Activated CD4-positive, alpha-beta T cell treated with anti-CD3 and anti-CD28 coated beads for 24 hours (primary cell): ENCODE measurements at regions not wholly inside any gene's neighbourhood (a gene's known extent, or its start where the extent isn't known, plus 50 kb on each side); places are given as distances from the start of the nearest gene placed in this dataset.
"Not testable (repeated sequence)": the region's sequence is repeated elsewhere in the genome, so short reads cannot be mapped to it uniquely, and the experiment has no call there.

Experiments
- DNase-seq, 2 donors: peaks; one replicate each; pipeline ENCODE4 v3.0.0-alpha.2; 2020; ENCODE audit warnings: low read depth in 2 of 2

- DNase-seq: no peak
These were observed 638.8 kb upstream of the NOVA1 start for GRCh38 chr14:27236601-27237000.

GRCh38 chr14:27242874-27243273, 645.0 kb upstream of the NOVA1 start:
- DNase-seq: no peak

GRCh38 chr14:27243365-27243764, 645.5 kb upstream of the NOVA1 start:
- DNase-seq: no peak

GRCh38 chr14:27245947-27246346, 648.1 kb upstream of the NOVA1 start:
- DNase-seq: no peak

GRCh38 chr14:27253966-27254365, 656.1 kb upstream of the NOVA1 start:
- no peak for DNase-seq

- no peak for DNase-seq
These were observed 659.0 kb upstream of the NOVA1 start for GRCh38 chr14:27256805-27257204.

- DNase-seq: no peak
These were observed 670.0 kb upstream of the NOVA1 start for GRCh38 chr14:27267876-27268275.

- DNase-seq: no peak
These were observed 672.9 kb upstream of the NOVA1 start for GRCh38 chr14:27270716-27271115.

GRCh38 chr14:27278341-27278740, 680.5 kb upstream of the NOVA1 start:
- DNase-seq: no peak

GRCh38 chr14:27305441-27305945, 707.7 kb upstream of the NOVA1 start:
- no peak for DNase-seq

GRCh38 chr14:27312730-27313129, 714.9 kb upstream of the NOVA1 start:
- DNase-seq: not testable (repeated sequence)

GRCh38 chr14:27314231-27314630, 716.4 kb upstream of the NOVA1 start:
- no peak for DNase-seq

GRCh38 chr14:27315477-27315876, 717.6 kb upstream of the NOVA1 start:
- no peak for DNase-seq

GRCh38 chr14:27315947-27316346, 718.1 kb upstream of the NOVA1 start:
- no peak for DNase-seq

GRCh38 chr14:27318774-27319420, 721.1 kb upstream of the NOVA1 start:
- no peak for DNase-seq

- no peak for DNase-seq
These were observed 722.4 kb upstream of the NOVA1 start for GRCh38 chr14:27320261-27320660.

- no peak for DNase-seq
These were observed 729.3 kb upstream of the NOVA1 start for GRCh38 chr14:27327095-27327494.

GRCh38 chr14:27338012-27338411, 740.2 kb upstream of the NOVA1 start:
- DNase-seq: no peak

GRCh38 chr14:27363036-27363435, 765.2 kb upstream of the NOVA1 start:
- DNase-seq: not testable (repeated sequence)

- no peak for DNase-seq
These were observed 768.8 kb upstream of the NOVA1 start for GRCh38 chr14:27366596-27366995.

GRCh38 chr14:27367345-27367744, 769.5 kb upstream of the NOVA1 start:
- DNase-seq: no peak

GRCh38 chr14:27370074-27370473, 772.2 kb upstream of the NOVA1 start:
- no peak for DNase-seq

GRCh38 chr14:27370775-27371174, 772.9 kb upstream of the NOVA1 start:
- no peak for DNase-seq

- DNase-seq: no peak
These were observed 773.4 kb upstream of the NOVA1 start for GRCh38 chr14:27371209-27371608.
